ENCODE measurements at regions not wholly inside any gene's neighbourhood (a gene's known extent, or its start where the extent isn't known, plus 50 kb on each side); places are given as distances from the start of the nearest gene placed in this dataset.

DNA sequence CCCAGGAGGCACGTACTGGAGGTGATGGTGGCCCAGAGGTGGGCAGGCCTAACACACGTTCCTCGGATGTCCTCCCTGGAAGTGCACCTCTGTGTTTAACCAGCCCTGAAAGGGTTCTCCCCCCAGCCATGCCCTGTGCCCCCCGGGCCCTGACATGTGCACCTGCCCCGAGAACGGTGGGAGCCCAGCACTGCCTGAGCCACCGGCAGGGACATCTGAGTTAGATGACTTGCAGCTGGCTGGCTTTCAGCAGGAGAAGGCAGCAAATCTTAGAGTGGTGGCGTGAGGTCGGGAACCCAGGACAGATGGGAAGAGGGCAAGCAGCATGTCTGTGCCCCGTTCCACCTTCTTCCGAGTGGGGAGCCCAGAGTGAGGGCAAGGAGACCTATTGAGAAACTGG, 291.8 kb downstream of the TCERG1L start:
- TF ChIP-seq, protein P1, sequence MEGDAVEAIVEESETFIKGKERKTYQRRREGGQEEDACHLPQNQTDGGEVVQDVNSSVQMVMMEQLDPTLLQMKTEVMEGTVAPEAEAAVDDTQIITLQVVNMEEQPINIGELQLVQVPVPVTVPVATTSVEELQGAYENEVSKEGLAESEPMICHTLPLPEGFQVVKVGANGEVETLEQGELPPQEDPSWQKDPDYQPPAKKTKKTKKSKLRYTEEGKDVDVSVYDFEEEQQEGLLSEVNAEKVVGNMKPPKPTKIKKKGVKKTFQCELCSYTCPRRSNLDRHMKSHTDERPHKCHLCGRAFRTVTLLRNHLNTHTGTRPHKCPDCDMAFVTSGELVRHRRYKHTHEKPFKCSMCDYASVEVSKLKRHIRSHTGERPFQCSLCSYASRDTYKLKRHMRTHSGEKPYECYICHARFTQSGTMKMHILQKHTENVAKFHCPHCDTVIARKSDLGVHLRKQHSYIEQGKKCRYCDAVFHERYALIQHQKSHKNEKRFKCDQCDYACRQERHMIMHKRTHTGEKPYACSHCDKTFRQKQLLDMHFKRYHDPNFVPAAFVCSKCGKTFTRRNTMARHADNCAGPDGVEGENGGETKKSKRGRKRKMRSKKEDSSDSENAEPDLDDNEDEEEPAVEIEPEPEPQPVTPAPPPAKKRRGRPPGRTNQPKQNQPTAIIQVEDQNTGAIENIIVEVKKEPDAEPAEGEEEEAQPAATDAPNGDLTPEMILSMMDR (IDR thresholded peaks at IDR 0.05; ENCODE audit: low read length): no peak
- TF ChIP-seq EZH2 (IDR thresholded peaks at IDR 0.05; ENCODE audit: borderline replicate concordance, low read length): no peak
